ENCODE measurements at regions not wholly inside any gene's neighbourhood (a gene's known extent, or its start where the extent isn't known, plus 50 kb on each side); places are given as distances from the start of the nearest gene placed in this dataset.

- Mint-ChIP-seq H3K27ac (no peak overlapping the region), H3K9me3 (peaks cover 6% of the 10 kb centered on the region), H3K4me1 (ENCODE audit: low read depth) (no peaks in the 10 kb centered on the region), H3K36me3 (ENCODE audit: low read depth) (no peaks in the 10 kb centered on the region), H3K4me3 (no peak overlapping the region), H3K27me3 (no peaks in the 10 kb centered on the region)
- ATAC-seq (ENCODE audit: poor library complexity) (no peak), DNase-seq (no peak)
- Histone ChIP-seq H3K9me3 (ENCODE audit: control insufficient read depth in 1 of 2, insufficient read depth in 1 of 2, low read length in 2 of 2) (peaks cover 0 to 3% of the 10 kb centered on the region in 2 experiments), H3K36me3 (ENCODE audit: insufficient read depth, low read length) (no peaks in the 10 kb centered on the region), H3K27me3 (ENCODE audit: control insufficient read depth in 1 of 2, insufficient read depth in 2 of 2, low read length in 2 of 2) (no peaks in the 10 kb centered on the region), H3K4me1 (ENCODE audit: insufficient read depth, low read length) (no peaks in the 10 kb centered on the region), H3K27ac (ENCODE audit: low read depth in 1 of 2, low read length in 2 of 2) (no peak overlapping the region), H3K4me3 (ENCODE audit: low read length) (no peak overlapping the region)
- ChIA-PET POLR2A (no interaction called here), CTCF (no interaction called here)
- intact Hi-C loops (cut with DNase I, micrococcal nuclease): no loop called here
- TF ChIP-seq CTCF (IDR thresholded peaks at IDR 0.05): no peak
Observed at GRCh38 chr7:81648716-81649115, 121.1 kb downstream of the HGF start.

GRCh38 chr7:81645435-81645834, 124.4 kb downstream of the HGF start:
- no peak overlapping the region for H3K27ac Mint-ChIP-seq
- H3K27ac ChIP-seq (ENCODE audit: low read depth in 1 of 2, low read length in 2 of 2): no peak overlapping the region
- DNase-seq: no peak
- peaks cover 5% of the 10 kb centered on the region for H3K9me3 Mint-ChIP-seq
- H3K36me3 Mint-ChIP-seq (ENCODE audit: low read depth): no peaks in the 10 kb centered on the region
- H3K4me3 ChIP-seq (ENCODE audit: low read length): no peak overlapping the region
- H3K36me3 ChIP-seq (ENCODE audit: insufficient read depth, low read length): no peaks in the 10 kb centered on the region
- no peaks in the 10 kb centered on the region for H3K27me3 Mint-ChIP-seq
- CTCF ChIA-PET: no interaction called here
- TF ChIP-seq CTCF (IDR thresholded peaks at IDR 0.05): no peak
- H3K4me1 Mint-ChIP-seq (ENCODE audit: low read depth): no peaks in the 10 kb centered on the region
- H3K27me3 ChIP-seq (ENCODE audit: control insufficient read depth in 1 of 2, insufficient read depth in 2 of 2, low read length in 2 of 2): no peaks in the 10 kb centered on the region
- no peak for ATAC-seq (ENCODE audit: poor library complexity)
- POLR2A ChIA-PET: no interaction called here
- H3K4me3 Mint-ChIP-seq: no peak overlapping the region
- no peaks in the 10 kb centered on the region for H3K9me3 ChIP-seq (ENCODE audit: control insufficient read depth in 1 of 2, insufficient read depth in 1 of 2, low read length in 2 of 2)
- intact Hi-C loops (cut with DNase I, micrococcal nuclease): no loop called here
- H3K4me1 ChIP-seq (ENCODE audit: insufficient read depth, low read length): no peaks in the 10 kb centered on the region

- no peaks in the 10 kb centered on the region for H3K4me1 Mint-ChIP-seq (ENCODE audit: low read depth)
- intact Hi-C loops (cut with DNase I, micrococcal nuclease): no loop called here
- peaks cover 4% of the 10 kb centered on the region for H3K9me3 Mint-ChIP-seq
- Histone ChIP-seq H3K27ac (ENCODE audit: low read depth in 1 of 2, low read length in 2 of 2) (no peak overlapping the region), H3K4me3 (ENCODE audit: low read length) (no peak overlapping the region), H3K9me3 (ENCODE audit: control insufficient read depth in 1 of 2, insufficient read depth in 1 of 2, low read length in 2 of 2) (no peaks in the 10 kb centered on the region), H3K27me3 (ENCODE audit: control insufficient read depth in 1 of 2, insufficient read depth in 2 of 2, low read length in 2 of 2) (no peaks in the 10 kb centered on the region), H3K36me3 (ENCODE audit: insufficient read depth, low read length) (no peaks in the 10 kb centered on the region), H3K4me1 (ENCODE audit: insufficient read depth, low read length) (no peaks in the 10 kb centered on the region)
- H3K27me3 Mint-ChIP-seq: no peaks in the 10 kb centered on the region
- H3K4me3 Mint-ChIP-seq: no peak overlapping the region
- DNase-seq (no peak), ATAC-seq (ENCODE audit: poor library complexity) (no peak)
- ChIA-PET CTCF (no interaction called here), POLR2A (no interaction called here)
- H3K36me3 Mint-ChIP-seq (ENCODE audit: low read depth): no peaks in the 10 kb centered on the region
- TF ChIP-seq CTCF (IDR thresholded peaks at IDR 0.05): no peak
- H3K27ac Mint-ChIP-seq: no peak overlapping the region
Observed at GRCh38 chr7:81641873-81642272, 128.0 kb downstream of the HGF start.
